Left colon (tissue), 2 donors: ENCODE measurements at regions not wholly inside any gene's neighbourhood (a gene's known extent, or its start where the extent isn't known, plus 50 kb on each side); places are given as distances from the start of the nearest gene placed in this dataset.
"Not testable (repeated sequence)": the region's sequence is repeated elsewhere in the genome, so short reads cannot be mapped to it uniquely, and the experiment has no call there.

Experiments used
- ATAC-seq: fragments of 200-7000 bp; cut with Tn5 transposase; one replicate; pipeline ENCODE4 v1.9.1; 2020; ENCODE audit warnings: mild to moderate bottlenecking, moderate library complexity
- DNase-seq, 2 donors: peaks; one replicate each; pipeline ENCODE4 v3.0.0-alpha.2; 2020
- intact Hi-C, 2 donors: fragments of 100-400 bp; cut with DNase I in 1 of 2; cut with micrococcal nuclease in 1 of 2; formaldehyde crosslinking; loops; one replicate each; pipeline versions ENCODE4 v1.11.2 to v1.14.0; 2022; cut with DNase I, micrococcal nuclease
- donor health status: DM: no; HTN: no; CAD: no.
- donor health status: DM: yes; HTN: yes; CAD: no.

DNA sequence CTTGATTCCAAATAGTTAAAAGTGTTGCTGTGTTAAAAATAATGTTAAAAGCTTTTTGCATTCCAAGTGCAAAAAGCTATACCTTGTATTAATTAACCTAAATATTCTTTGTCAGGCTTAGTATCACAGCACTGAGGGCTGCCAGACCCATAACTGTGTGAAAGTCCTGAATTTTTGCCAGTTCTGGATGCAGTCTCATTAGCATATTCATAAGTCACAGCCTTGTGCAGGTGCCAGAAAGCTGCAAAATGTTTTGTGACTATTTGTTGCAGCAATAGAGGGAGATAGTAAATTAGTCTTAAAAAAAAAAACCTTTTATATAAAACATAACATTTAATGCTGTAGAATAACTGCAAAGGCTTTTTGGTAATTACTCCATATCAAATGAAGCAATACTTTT, 56.6 kb downstream of the SLITRK1 start:
- ATAC-seq: no peak
- DNase-seq: no peak
- intact Hi-C loops: no loop called here

DNA sequence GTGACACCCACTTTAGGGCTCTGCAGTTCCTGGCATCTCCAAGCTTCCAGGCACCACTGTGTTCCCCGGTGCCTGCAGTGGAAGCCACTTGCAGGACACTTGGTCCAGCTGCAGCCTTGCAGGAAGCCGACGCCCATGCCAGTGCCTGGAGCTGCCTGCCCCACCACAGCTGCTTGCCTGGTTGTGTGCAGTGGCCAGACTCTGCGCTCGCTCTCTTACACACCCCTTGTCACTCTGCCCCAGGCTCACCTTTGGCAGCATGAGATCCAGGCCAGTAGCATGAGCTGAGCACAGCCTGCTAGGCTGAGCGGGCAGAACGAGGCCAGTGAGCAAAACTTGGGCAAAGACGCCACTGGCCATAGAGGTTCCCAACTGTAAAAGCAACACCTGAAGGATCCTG, 57.7 kb downstream of the SLITRK1 start:
- DNase-seq: no peak
- intact Hi-C loops: no loop called here

DNA sequence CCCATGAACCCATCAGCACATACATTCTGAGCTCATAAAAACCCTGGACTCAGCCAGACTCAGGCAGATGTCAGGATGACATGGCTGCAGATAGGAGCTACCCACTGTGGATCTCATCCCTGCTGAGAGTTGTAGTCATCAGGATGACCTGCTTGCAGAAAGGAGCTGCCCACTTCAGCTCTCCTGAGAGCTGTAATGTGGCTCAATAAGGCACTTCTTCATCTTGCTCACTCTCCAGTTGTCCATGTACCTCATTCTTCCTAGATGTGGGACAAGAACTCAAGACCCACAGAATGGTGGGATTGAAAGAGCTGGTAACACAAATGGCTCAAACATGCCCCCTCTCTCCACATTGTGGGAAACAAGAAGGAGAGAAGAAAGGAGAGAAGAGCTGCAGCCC, 58.2 kb downstream of the SLITRK1 start:
- DNase-seq: no peak
- intact Hi-C loops: no loop called here
- no peak for ATAC-seq

More for the DNA sequence above, 57.7 kb downstream of the SLITRK1 start:
- ATAC-seq: no peak

DNA sequence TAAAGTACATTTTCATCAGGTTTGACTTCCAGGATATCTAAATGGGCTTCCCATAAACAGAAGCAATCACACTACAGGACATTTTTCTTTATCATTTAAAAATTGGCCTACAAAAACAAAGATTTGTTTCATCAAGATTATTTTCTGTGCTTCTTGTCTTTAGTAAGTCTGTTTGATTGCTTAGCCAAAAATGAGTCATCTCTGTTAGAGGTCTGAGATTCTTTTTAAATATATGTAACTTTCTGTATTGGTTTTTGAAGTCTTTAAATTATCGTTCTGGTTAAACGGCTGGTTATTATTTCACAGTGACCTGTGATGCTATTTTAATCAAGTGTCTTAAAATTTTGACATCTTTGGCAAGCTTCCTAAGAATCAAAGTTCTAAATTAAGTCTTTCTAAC, 62.7 kb downstream of the SLITRK1 start:
- no peak for ATAC-seq
- intact Hi-C loops: no loop called here
- no peak for DNase-seq

DNA sequence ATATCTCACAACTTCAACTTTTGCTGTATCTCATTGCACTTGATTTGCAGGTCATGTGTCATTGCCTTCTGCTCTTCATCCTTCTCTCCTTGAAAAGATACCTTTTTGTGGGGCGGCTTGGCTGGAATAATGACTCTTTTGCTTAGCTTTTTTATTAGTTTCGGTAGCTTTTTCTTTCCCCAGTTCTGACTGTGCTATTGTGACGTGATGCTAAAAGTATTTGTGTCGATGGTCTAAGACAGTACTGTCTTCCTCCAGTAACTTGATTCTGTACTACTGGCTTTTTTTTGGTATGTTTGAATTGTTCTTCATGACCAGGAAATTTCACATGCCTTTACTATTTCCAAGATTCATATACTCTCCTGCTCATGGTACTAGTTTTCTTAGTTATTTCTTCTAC, 63.1 kb downstream of the SLITRK1 start:
- intact Hi-C loops: no loop called here
- ATAC-seq (no peak), DNase-seq (no peak)

DNA sequence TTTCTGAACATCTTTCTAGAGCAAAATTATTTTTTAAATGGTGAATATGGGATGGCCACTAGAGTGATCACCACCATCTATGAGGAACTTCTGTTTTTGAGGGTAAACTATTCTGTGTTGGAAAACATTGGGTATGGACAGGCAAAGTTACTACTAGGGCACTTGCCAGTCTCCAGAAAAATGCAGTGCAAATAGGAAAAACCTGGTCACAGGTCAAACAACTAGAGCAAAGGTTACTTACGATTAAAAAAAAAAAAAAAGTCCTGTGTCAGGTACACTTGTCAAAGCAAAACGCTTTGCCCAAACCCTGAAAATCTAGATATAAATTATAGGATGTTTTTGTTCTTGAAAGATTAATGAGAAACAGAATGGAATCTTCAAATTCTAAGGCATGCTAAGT, 66.2 kb downstream of the SLITRK1 start:
- intact Hi-C loops: no loop called here
- DNase-seq: no peak
- ATAC-seq: no peak

DNA sequence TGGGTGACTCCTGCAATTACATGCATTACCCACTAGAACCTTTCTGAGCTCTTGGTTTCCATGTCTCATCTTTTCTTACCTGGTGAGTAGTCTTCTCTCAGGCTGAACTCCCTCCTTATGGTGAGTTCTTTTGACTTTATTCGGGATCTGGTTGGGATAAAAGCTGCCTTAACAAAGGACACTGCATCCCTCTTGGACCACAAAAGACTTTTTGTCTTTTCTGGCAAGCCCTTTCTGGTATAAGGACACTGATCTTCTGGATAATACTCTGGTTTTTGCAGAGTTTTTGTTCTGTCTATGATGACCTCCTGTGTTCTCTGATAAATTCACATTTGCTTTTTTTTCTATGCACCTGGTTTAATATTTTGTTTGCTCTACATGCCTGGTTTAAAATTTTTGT, 66.7 kb downstream of the SLITRK1 start:
- no peak for ATAC-seq
- intact Hi-C loops: no loop called here

DNA sequence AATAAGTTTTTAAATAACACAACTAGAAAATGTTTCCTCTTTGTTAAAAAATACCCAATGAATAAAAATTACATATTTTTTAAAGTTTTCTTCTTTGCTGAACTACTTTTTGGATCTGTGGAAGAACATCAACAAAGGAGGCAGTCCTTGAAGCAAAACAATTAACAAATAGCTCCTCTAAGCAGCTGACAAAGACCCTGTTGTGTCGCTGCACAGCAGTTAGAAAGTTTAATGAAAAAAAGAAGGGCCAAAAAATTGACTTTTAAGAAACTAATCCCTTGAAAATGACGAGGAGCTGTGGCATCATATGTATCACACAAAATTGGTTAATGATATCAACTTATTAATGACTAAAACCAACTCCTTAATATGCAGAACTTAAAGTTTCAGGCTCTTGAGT, 72.1 kb downstream of the SLITRK1 start:
- intact Hi-C loops: no loop called here
- DNase-seq (no peak), ATAC-seq (no peak)

More for the DNA sequence above, 66.7 kb downstream of the SLITRK1 start:
- no peak for DNase-seq

DNA sequence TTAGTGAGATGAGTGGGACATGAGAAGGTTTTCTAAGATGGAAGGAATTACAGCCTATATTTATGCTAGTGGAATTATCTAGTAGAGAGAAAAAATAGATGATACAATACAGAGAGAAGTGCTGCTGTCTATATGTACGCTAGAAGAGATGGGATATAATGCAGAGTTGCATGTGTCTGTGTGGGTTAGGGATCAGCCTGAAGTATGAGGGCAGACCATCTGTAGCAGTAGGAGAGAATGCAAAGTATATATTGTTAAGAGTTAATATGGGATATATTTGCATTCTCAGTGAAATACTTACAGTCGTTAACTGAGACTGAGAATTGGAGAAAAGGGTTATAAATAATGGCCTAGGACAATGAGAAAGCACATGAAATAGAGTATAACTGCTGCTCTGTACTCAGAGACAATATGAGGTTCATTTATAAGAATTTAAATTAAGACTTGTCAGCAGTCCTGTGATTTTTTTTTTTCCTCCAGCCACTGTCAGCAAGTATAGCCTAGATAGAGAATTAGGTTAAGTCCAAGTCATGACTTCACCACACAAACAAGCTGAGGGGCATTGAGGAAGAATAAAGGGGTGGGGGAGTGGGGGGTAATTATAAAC, 77.8 kb downstream of the SLITRK1 start:
- intact Hi-C loops: no loop called here
- ATAC-seq (no peak), DNase-seq (no peak)

DNA sequence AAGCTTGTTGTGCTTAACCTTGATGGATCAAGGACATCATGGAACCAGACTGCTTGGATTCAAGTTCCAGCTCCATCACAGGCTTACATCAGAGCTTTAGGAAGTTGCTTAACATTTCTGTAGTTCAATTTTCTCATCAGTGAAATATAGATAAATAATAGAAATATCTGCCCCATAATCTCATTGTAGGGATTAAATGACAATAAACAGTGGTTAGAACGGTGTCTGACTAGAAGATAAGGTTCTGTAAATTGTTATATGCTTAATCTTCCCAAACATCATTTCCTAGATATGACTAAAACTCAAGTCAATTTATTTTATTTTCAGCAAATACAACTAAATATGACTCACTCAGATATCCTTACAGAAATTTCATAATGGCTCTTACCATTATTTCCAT, 83.5 kb downstream of the SLITRK1 start:
- DNase-seq (no peak), ATAC-seq (no peak)
- intact Hi-C loops: no loop called here

DNA sequence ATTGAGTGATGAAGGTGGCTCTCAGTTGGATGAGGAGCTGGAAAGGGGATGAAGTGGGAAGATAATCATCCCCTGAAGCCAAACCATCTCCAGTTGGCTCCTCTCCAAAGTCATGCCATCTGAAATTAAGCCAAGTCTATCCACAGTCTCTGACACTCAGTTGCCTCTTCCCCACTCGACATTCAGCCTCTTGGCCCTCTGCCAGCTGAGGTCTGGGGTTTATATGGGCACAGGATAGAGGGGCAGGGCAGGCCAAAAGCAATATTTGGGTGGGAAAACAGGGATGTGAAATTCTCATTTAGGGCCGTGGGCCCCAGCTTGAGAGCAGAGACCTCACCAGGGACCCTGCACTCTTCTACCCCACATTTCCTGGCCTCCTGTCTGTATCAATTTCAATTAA, 85.9 kb downstream of the SLITRK1 start:
- ATAC-seq (no peak), DNase-seq (no peak)
- intact Hi-C loops: no loop called here

DNA sequence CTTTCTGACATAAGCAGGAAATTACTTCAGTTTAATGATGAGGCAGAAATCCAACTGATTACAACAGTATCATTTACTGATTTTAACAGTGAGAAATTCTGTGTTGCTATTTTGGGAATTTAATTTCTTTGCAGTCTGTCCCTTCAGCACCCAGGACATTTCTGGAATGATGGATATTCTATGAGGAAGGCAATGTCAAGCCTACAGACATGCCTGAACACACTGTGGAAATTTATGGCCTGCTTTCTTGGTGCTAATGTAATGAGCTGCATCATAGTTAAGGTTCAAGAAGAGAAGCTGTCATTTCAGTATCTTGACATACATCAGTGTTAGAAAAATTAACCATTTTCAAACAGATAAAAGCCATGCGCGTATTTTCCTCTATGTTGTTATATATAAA, 87.7 kb downstream of the SLITRK1 start:
- DNase-seq (no peak), ATAC-seq (no peak)
- intact Hi-C loops: no loop called here

DNA sequence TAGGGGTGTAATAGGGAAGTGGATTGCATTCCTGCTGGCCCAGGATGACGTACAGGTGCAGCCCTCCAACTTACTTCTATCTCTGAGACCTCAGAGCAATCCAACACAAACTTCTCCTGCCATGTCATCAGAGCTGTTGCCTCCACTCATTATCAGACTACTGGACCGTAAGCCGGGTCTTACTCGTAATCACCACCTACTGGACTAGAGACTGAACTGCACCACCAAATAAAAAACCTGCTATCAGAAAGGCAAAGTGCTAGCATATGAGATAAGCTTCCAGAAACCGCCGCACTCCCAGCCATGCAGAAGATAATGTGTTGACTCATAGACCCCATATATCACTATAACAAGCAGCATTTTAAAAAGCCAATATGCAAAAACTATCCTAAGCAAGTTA, 102.0 kb downstream of the SLITRK1 start:
- ATAC-seq: no peak
- no peak for DNase-seq

DNA sequence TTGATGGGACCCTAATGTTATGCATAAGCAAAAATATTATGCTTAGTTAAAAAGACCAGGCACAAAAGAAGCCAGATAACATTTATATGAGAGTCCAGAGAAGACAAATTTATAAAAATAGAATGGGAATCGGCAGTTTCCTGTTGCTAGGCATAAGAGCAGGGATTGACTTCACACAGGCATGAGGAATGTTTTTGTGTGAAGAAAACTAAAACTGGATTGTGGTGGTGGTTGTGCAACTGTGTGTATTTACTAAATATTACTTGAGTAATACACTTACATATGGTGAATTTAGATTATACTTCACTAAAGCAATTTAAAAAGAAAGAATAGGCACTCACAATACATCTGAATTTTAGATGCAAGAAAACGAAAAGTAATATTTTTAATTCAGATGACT, 108.3 kb downstream of the SLITRK1 start:
- intact Hi-C loops: no loop called here

More for the DNA sequence above, 102.0 kb downstream of the SLITRK1 start:
- intact Hi-C loops: no loop called here

DNA sequence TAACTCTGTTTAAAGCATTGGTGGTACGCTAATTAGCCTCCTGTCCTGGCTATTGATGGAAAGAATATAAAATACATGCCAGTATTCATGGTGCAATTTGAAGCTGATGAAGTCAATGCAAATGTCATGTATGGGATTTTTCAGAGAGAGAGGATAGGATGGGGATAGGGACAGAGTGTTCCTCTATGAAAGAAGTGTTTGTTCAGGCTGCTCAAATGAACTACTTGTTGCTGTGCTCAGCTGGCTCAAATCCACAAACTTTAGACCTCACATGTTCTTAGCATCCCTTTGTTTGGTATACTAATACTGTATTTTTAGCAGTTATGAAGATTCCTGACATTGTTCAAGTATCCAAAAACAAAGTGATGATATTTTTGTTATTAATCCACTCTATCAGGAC, 116.5 kb downstream of the SLITRK1 start:
- no peak for DNase-seq
- ATAC-seq: no peak
- intact Hi-C loops: no loop called here

More for the DNA sequence above, 108.3 kb downstream of the SLITRK1 start:
- no peak for ATAC-seq
- no peak for DNase-seq

DNA sequence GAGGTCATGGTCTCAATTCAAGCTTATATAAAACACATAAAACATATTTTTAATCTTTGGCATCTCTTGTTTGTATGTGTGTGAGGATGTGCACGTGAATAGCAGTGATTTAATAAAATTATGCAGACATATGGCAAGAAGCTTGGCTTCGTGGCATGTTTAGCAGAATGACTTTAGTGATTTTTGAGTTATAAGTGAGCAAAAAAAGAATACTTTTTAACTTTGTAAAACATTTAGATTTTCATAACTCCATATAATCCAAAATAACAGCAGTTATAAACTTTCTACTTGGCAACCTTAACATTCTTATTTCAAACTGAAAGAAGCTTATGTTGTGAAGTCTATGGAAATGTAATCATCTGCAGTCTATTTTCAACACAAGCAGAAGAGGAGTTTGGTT, 120.6 kb downstream of the SLITRK1 start:
- DNase-seq (no peak), ATAC-seq (no peak)
- intact Hi-C loops: no loop called here

DNA sequence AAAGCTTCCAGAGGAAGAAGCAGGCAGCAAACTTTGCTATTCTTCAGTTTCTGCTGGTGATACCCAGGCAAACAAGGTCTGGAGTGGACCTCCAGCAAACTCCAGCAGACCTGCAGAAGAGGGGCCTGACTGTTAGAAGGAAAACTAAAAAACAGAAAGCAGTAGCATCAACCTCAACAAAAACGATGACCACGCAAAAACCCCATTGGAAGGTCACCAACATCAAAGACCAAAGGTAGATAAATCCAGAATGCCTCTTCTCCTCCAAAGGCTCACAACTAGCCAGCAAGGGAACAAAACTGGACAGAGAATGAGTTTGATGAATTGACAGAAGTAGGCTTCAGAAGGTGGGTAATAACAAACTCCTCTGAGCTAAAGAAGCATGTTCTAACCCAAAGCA, 127.1 kb downstream of the SLITRK1 start:
- DNase-seq, ATAC-seq, intact Hi-C loops: not testable (repeated sequence)

DNA sequence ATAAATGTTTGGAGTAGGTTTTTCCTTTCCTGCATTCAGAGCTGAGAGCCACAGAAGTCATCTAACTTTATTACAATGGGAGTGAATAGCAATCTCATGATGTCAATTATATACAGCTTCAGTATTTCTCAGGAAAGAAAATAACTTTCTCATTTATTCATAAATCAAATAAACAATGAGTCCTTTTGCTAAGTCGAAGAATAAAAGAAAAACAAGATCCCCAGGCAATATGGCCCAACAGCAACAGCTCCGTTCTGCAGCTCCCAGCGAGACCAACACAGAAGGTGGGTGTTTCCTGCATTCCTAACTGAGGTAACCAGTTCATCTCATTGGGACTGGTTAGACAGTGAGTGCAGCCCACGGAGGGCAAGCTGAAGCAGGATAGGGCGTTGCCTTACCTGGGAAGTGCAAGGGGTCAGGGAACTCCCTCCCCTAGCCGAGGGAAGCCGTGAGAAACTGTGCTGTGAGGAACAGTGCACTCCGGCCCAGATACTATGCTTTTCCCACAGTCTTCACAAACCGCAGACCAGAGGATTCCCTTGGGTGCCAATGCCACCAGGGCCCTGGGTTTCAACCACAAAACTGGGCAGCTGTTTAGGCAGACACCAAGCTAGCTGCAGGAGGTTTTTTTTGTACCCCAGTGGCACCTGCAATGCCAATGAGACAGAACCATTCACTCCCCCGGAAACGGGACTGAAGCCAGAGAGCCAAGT, 128.2 kb downstream of the SLITRK1 start:
- intact Hi-C loops: no loop called here
- DNase-seq: no peak
- no peak for ATAC-seq

DNA sequence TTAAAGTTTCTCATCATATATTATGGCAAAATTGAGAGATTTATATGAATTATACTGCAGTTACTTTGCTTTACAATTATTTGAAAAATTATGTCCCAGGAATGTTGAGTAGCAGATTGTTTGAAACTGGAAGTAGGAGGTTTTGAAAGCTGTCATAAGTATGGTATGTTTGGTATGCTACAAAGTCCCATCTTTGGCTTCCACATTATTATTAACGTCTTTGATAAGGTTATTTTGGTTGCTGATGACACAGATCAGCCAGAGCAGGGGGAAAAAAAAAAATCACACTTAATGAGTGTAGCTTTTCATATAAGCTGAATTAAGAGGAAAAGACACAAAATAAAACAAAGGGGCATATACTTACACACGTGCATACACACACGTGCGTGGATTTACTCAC, 130.1 kb downstream of the SLITRK1 start:
- intact Hi-C loops: no loop called here

DNA sequence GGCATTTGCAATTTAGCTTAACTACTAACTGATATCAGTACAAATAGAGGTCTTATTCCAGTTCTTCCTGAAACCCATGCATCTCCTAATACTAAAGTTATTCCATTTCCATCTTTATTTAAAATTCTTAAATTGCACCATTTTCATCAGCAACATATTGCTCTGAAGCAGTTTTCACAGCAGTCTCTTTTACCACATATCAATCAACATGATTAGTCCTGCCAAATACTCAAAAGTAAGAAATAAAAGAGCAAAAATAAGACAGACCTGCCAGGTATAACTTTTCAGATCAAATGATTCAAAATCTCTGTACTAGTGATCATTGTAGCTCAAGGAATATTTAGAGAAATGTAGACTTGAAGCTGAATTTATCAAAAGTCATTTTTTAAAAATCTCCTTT, 141.7 kb downstream of the SLITRK1 start:
- intact Hi-C loops: no loop called here
- no peak for ATAC-seq
- DNase-seq: no peak

More for the DNA sequence above, 130.1 kb downstream of the SLITRK1 start:
- ATAC-seq: no peak
- DNase-seq: no peak

DNA sequence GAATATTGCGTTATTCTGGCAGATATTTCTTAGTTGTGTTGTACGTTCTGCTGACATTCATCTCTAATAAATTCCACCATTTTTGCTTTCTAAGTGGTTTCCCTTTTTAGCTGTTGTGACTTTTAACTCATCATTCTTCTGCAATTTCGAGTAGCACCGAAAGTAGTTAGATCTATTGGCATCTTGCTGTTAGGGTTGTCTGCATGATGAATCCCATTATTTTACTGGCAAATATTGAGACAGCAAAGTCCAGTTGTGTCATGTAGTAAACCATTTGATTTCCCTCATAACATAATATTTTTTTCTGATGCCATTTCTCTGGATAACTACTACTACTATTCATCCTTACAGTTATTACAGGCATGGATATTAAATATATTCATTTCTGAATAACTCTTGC, 143.9 kb downstream of the SLITRK1 start:
- intact Hi-C loops: no loop called here
- no peak for ATAC-seq
- DNase-seq: no peak
